H1 (cell line): ENCODE measurements at regions not wholly inside any gene's neighbourhood (a gene's known extent, or its start where the extent isn't known, plus 50 kb on each side); places are given as distances from the start of the nearest gene placed in this dataset.
"Not testable (repeated sequence)": the region's sequence is repeated elsewhere in the genome, so short reads cannot be mapped to it uniquely, and the experiment has no call there.

Experiments
- BACH1 ChIP-seq: IDR thresholded peaks from 2 replicates; pipeline ENCODE4 v1.6.1; 2012; ENCODE audit warnings: low read length, improper control_type of control experiment
- CHD2 ChIP-seq: IDR thresholded peaks from 2 replicates; pipeline ENCODE4 v1.6.1; 2012; ENCODE audit warnings: low read length, improper control_type of control experiment
- CTCF ChIP-seq, 3 experiments: IDR thresholded peaks; 1 replicate in 2 of 3; 2 replicates in 1 of 3; pipeline versions ENCODE4 v1.5.1 to v1.6.1; 2011; ENCODE audit warnings: low read length in 3 of 3, mild to moderate bottlenecking in 3 of 3, inconsistent platforms in 2 of 3, low read depth in 1 of 3, moderate library complexity in 1 of 3; ENCODE audit not compliant: insufficient read depth in 1 of 3; ENCODE audit errors: control extremely low read depth in 1 of 3
- EP300 ChIP-seq, 2 experiments: IDR thresholded peaks; 1 replicate in 1 of 2; 2 replicates in 1 of 2; pipeline ENCODE4 v1.6.1; 2011 to 2012; ENCODE audit warnings: low read depth in 2 of 2, low read length in 2 of 2, mild to moderate bottlenecking in 2 of 2, borderline replicate concordance in 1 of 2, inconsistent platforms in 1 of 2, moderate library complexity in 1 of 2
- GABPA ChIP-seq: IDR thresholded peaks from 2 replicates; pipeline ENCODE4 v1.6.1; 2011; ENCODE audit warnings: mild to moderate bottlenecking, low read length, moderate library complexity, borderline replicate concordance; ENCODE audit not compliant: insufficient read depth
- NANOG ChIP-seq: IDR thresholded peaks from 2 replicates; pipeline ENCODE4 v1.6.1; 2011; ENCODE audit warnings: low read length, low read depth, mild to moderate bottlenecking, inconsistent platforms; ENCODE audit not compliant: insufficient read depth, poor library complexity, severe bottlenecking
- POLR2A ChIP-seq, 2 experiments: IDR thresholded peaks; 1 replicate in 1 of 2; 2 replicates in 1 of 2; pipeline ENCODE4 v1.6.1; 2011; ENCODE audit warnings: low read depth in 2 of 2, low read length in 2 of 2, mild to moderate bottlenecking in 2 of 2; ENCODE audit errors: control extremely low read depth in 1 of 2
- POLR2AphosphoS5 ChIP-seq: IDR thresholded peaks from 2 replicates; pipeline ENCODE4 v1.6.1; 2011; ENCODE audit warnings: low read depth, low read length
- RAD21 ChIP-seq, 2 experiments: IDR thresholded peaks in 1 of 2; conservative IDR thresholded peaks in 1 of 2; 2 replicates each; pipeline ENCODE4 v1.6.1; 2011; ENCODE audit warnings: low read depth in 2 of 2, low read length in 2 of 2, improper control_type of control experiment in 1 of 2, inconsistent platforms in 1 of 2, mild to moderate bottlenecking in 1 of 2, moderate library complexity in 1 of 2
- SP2 ChIP-seq: IDR thresholded peaks from 2 replicates; pipeline ENCODE4 v1.6.1; 2012; ENCODE audit warnings: mild to moderate bottlenecking, low read length, inconsistent platforms
- TAF1 ChIP-seq: IDR thresholded peaks from 2 replicates; pipeline ENCODE4 v1.6.1; 2011; ENCODE audit warnings: mild to moderate bottlenecking, low read depth, low read length
- TAF7 ChIP-seq: optimal IDR thresholded peaks from 2 replicates; pipeline ENCODE3; 2011; ENCODE audit warnings: low read depth, mild to moderate bottlenecking, inconsistent platforms, low read length, moderate library complexity, borderline replicate concordance
- USF2 ChIP-seq: IDR thresholded peaks from 2 replicates; pipeline ENCODE4 v1.6.1; 2011; ENCODE audit warnings: low read length, improper control_type of control experiment
- YY1 ChIP-seq: IDR thresholded peaks from 2 replicates; pipeline ENCODE4 v1.6.1; 2011; ENCODE audit warnings: low read depth, mild to moderate bottlenecking, low read length

GRCh38 chr10:57321400-57321854 lies 946.3 kb downstream of the IPMK start:
- not testable (repeated sequence) for TF ChIP-seq RAD21 (IDR thresholded peaks at IDR 0.05 in 1 of 2, conservative IDR thresholded peaks at IDR 0.05 in 1 of 2; ENCODE audit: low read depth in 2 of 2, low read length in 2 of 2); GABPA; CHD2; BACH1; USF2; POLR2A (IDR thresholded peaks at IDR 0.05; ENCODE audit: control extremely low read depth in 1 of 2, low read depth in 2 of 2, low read length in 2 of 2); NANOG; TAF1; POLR2AphosphoS5; CTCF (IDR thresholded peaks at IDR 0.05; ENCODE audit: control extremely low read depth in 1 of 3, insufficient read depth in 1 of 3, low read depth in 1 of 3, low read length in 3 of 3); YY1; SP2; TAF7; EP300 (IDR thresholded peaks at IDR 0.05; ENCODE audit: borderline replicate concordance in 1 of 2, low read depth in 2 of 2, low read length in 2 of 2)
